ENCODE measurements at regions not wholly inside any gene's neighbourhood (a gene's known extent, or its start where the extent isn't known, plus 50 kb on each side); places are given as distances from the start of the nearest gene placed in this dataset.

DNA sequence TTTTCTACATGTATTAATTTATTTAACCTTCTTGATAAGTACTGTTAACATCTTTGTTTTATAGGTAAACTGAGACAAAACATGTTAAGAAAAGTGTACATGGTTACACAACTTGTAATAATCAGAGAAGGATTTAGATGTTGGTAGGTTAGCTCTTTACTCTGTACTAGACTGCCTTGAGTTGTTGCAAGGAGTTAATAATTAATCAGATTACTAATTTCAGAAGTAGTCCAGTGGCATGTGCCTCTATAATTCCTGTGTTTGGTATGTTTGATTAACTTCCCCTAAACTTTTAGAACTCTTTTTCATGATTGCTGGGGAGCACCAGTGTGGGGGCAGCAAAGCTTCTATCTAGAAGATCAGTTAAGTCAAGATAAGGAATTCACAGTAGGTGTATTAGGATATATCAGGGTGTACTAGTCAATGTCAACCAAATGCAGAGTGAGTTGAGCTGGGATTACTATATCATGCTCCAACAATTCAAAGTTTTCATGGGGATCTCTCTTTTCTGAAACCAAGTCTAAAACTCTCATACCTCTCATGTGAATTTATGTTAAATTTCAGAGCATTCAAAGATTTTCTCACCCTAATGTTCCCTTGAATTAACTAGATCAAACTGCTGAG lies 129.7 kb upstream of the AHI1 start:
- no peak for DNase-seq
- no peaks in the 10 kb centered on the region for H3K9me3 ChIP-seq
- TF ChIP-seq POLR2A (IDR thresholded peaks at IDR 0.05) (no peak), CTCF (IDR thresholded peaks at IDR 0.05) (no peak)
- intact Hi-C loops (cut with DNase I), result no loop called here
- H3K27me3 ChIP-seq, result no peaks in the 10 kb centered on the region
- no peak overlapping the region for H3K27ac ChIP-seq
- H3K36me3 ChIP-seq, result no peaks in the 10 kb centered on the region
- H3K4me3 ChIP-seq (replicated peaks in 1 of 3), result no peak overlapping the region
- H3K4me1 ChIP-seq, result no peaks in the 10 kb centered on the region

GRCh38 chr6:135630789-135631376 lies 133.3 kb upstream of the AHI1 start:
- Histone ChIP-seq H3K36me3 (no peaks in the 10 kb centered on the region), H3K4me1 (no peaks in the 10 kb centered on the region), H3K27ac (no peak overlapping the region), H3K4me3 (replicated peaks in 1 of 3) (no peak overlapping the region), H3K9me3 (no peaks in the 10 kb centered on the region), H3K27me3 (no peaks in the 10 kb centered on the region)
- 78 to 82% methylated on average over 6 of the region's 6 CpGs for WGBS, 2 donors
- intact Hi-C loops (cut with DNase I), result no loop called here
- DNase-seq, result peak in 1 of 2 donors; percentile 5
- TF ChIP-seq POLR2A (IDR thresholded peaks at IDR 0.05) (no peak), CTCF (IDR thresholded peaks at IDR 0.05) (no peak)

GRCh38 chr6:135631821-135632220 lies 134.3 kb upstream of the AHI1 start:
- H3K27ac ChIP-seq, result no peak overlapping the region
- H3K4me1 ChIP-seq, result no peaks in the 10 kb centered on the region
- no peaks in the 10 kb centered on the region for H3K27me3 ChIP-seq
- intact Hi-C loops (cut with DNase I), result no loop called here
- no peak overlapping the region for H3K4me3 ChIP-seq (replicated peaks in 1 of 3)
- H3K9me3 ChIP-seq, result no peaks in the 10 kb centered on the region
- no peak for DNase-seq
- no peaks in the 10 kb centered on the region for H3K36me3 ChIP-seq
- 91% methylated on average over 2 of the region's 2 CpGs for WGBS, 2 donors
- no peak for TF ChIP-seq CTCF (IDR thresholded peaks at IDR 0.05)
- no peak for TF ChIP-seq POLR2A (IDR thresholded peaks at IDR 0.05)

DNA sequence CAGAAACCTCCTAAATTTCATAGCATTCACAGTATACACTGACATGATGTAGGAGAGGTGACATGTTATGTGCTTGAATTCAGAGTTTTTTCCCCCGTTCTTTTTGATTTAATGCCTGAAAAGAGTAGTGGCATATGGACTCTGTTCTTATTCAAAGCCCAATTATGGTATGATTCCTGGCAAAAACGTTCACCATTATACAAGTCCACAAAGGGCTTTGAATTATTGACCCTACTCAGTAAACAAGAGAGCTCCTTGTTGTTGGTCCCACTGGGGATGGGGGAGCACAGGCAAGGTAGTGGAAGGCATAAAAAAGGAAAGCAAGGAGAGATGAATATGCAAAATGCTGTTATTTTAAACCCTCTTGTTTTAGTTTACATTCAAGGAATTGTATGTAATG lies 136.0 kb upstream of the AHI1 start:
- no peak overlapping the region for H3K4me3 ChIP-seq (replicated peaks in 1 of 3)
- H3K36me3 ChIP-seq, result no peaks in the 10 kb centered on the region
- H3K9me3 ChIP-seq, result no peaks in the 10 kb centered on the region
- DNase-seq, result no peak
- intact Hi-C loops (cut with DNase I), result no loop called here
- H3K27me3 ChIP-seq, result no peaks in the 10 kb centered on the region
- no peak overlapping the region for H3K27ac ChIP-seq
- H3K4me1 ChIP-seq, result no peaks in the 10 kb centered on the region
- 58 to 71% methylated on average over 2 of the region's 2 CpGs for WGBS, 2 donors
- TF ChIP-seq POLR2A (IDR thresholded peaks at IDR 0.05), result no peak

- Histone ChIP-seq H3K4me3 (replicated peaks in 1 of 3) (no peak overlapping the region), H3K4me1 (no peaks in the 10 kb centered on the region), H3K27me3 (no peaks in the 10 kb centered on the region), H3K36me3 (no peaks in the 10 kb centered on the region), H3K9me3 (no peaks in the 10 kb centered on the region), H3K27ac (no peak overlapping the region)
- DNase-seq, result no peak
- TF ChIP-seq POLR2A (IDR thresholded peaks at IDR 0.05) (no peak), CTCF (IDR thresholded peaks at IDR 0.05) (no peak)
- intact Hi-C loops (cut with DNase I), result no loop called here
Observed at GRCh38 chr6:135637701-135638100, 140.2 kb upstream of the AHI1 start.

All from thyroid gland (tissue), 4 donors.